Erythroblast (primary cell): ENCODE measurements at regions not wholly inside any gene's neighbourhood (a gene's known extent, or its start where the extent isn't known, plus 50 kb on each side); places are given as distances from the start of the nearest gene placed in this dataset.
"Not testable (repeated sequence)": the region's sequence is repeated elsewhere in the genome, so short reads cannot be mapped to it uniquely, and the experiment has no call there.

Experiments
- DNase-seq, 2 experiments: peaks; one replicate each; lab custom pipeline; 2025; lab: John Stamatoyannopoulos, UW

GRCh38 chr16:88234421-88235271, 148.1 kb upstream of the ZNF469 start:
- not testable (repeated sequence) for DNase-seq

GRCh38 chr16:88235691-88236090, 147.1 kb upstream of the ZNF469 start:
- DNase-seq = not testable (repeated sequence)

- DNase-seq = not testable (repeated sequence)
These were observed 146.5 kb upstream of the ZNF469 start for GRCh38 chr16:88236229-88236628.

GRCh38 chr16:88237314-88237713, 145.4 kb upstream of the ZNF469 start:
- DNase-seq = not testable (repeated sequence)

- DNase-seq = not testable (repeated sequence)
These were observed 144.9 kb upstream of the ZNF469 start for GRCh38 chr16:88237761-88238415.

GRCh38 chr16:88238732-88239274, 144.0 kb upstream of the ZNF469 start:
- peak; percentile 56 to 80 for DNase-seq

GRCh38 chr16:88240118-88240517, 142.6 kb upstream of the ZNF469 start:
- DNase-seq = not testable (repeated sequence)

- DNase-seq = not testable (repeated sequence)
These were observed 142.0 kb upstream of the ZNF469 start for GRCh38 chr16:88240776-88241175.

- not testable (repeated sequence) for DNase-seq
These were observed 141.1 kb upstream of the ZNF469 start for GRCh38 chr16:88241404-88242311.

- peak in 1 of 2 experiments; percentile 57 for DNase-seq
These were observed 140.2 kb upstream of the ZNF469 start for GRCh38 chr16:88242312-88243295.

GRCh38 chr16:88243921-88244320, 138.8 kb upstream of the ZNF469 start:
- DNase-seq = not testable (repeated sequence)

- DNase-seq = not testable (repeated sequence)
These were observed 137.3 kb upstream of the ZNF469 start for GRCh38 chr16:88245241-88246081.

- not testable (repeated sequence) for DNase-seq
These were observed 135.7 kb upstream of the ZNF469 start for GRCh38 chr16:88246955-88247582.

- peak; percentile 23 to 36 for DNase-seq
These were observed 135.2 kb upstream of the ZNF469 start for GRCh38 chr16:88247583-88247966.

GRCh38 chr16:88248761-88249160, 134.0 kb upstream of the ZNF469 start:
- DNase-seq = not testable (repeated sequence)

- DNase-seq = not testable (repeated sequence)
These were observed 132.4 kb upstream of the ZNF469 start for GRCh38 chr16:88250381-88250780.

- DNase-seq = not testable (repeated sequence)
These were observed 130.5 kb upstream of the ZNF469 start for GRCh38 chr16:88252057-88252794.

- not testable (repeated sequence) for DNase-seq
These were observed 124.6 kb upstream of the ZNF469 start for GRCh38 chr16:88258141-88258540.
